ENCODE measurements at regions not wholly inside any gene's neighbourhood (a gene's known extent, or its start where the extent isn't known, plus 50 kb on each side); places are given as distances from the start of the nearest gene placed in this dataset.

DNA sequence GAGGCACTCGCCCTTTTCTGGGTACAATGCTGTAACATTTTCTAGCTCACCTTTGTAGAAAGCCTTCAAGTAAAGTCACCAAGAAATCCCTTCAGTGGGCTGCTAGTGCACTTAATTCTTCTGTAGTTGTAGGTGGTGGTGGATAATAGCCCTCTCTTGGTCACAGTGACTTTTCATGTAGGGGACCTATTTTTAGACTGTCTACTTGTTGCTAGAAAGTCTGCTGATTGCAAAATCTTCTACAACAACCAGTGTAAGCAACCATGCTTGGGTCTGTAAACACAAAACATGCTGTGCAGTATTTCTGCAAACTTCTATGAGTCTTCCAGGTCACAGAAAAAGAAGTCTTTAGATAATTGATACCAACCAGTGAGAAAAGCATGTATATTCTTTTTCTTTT lies 55.6 kb downstream of the PBDC1 start:
- no peak for DNase-seq

- no peak for DNase-seq
Measured at GRCh38 chrX:76248901-76249300, 76.0 kb downstream of the PBDC1 start.

GRCh38 chrX:76253432-76253831 lies 80.6 kb downstream of the PBDC1 start:
- DNase-seq = peak; percentile 52

DNA sequence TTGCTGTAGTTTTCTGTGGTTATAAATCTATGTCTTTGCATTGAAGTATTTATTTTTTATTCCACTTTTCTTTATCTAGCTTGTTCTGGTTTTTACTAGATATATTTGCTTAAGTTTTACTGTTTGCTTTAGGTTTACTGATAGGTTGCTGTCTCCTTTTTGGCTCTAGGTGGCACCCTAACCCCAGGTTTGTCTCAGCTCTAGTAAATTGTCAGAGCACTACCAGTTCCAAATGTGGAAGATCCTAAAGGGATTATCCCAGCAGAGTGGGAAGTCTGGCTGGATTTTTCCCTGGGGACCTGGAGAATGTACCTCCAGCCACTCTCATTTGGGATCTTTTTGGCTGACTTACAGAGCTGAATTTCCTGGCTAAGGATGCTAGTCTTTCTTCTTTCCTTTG lies 106.1 kb downstream of the PBDC1 start:
- peak; percentile 64 for DNase-seq

All from NCI-H524 treated with DMSO at 0.1 percent for 48 hours (cell line).